ENCODE measurements at regions not wholly inside any gene's neighbourhood (a gene's known extent, or its start where the extent isn't known, plus 50 kb on each side); places are given as distances from the start of the nearest gene placed in this dataset.

GRCh38 chr2:224178056-224178455, 139.0 kb upstream of the SERPINE2 start:
- H3K36me3 Mint-ChIP-seq (ENCODE audit: low read depth), result no peaks in the 10 kb centered on the region
- no peak overlapping the region for H3K27ac Mint-ChIP-seq
- peaks cover 11% of the 10 kb centered on the region for H3K4me1 Mint-ChIP-seq
- no peak overlapping the region for H3K4me3 Mint-ChIP-seq
- DNase-seq, result no peak
- no peaks in the 10 kb centered on the region for H3K9me3 Mint-ChIP-seq
- H3K27me3 Mint-ChIP-seq (ENCODE audit: low read depth, poor library complexity), result peaks cover 7% of the 10 kb centered on the region
- no peak for TF ChIP-seq CTCF (IDR thresholded peaks at IDR 0.05)

GRCh38 chr2:224175538-224175937, 136.5 kb upstream of the SERPINE2 start:
- no peak for DNase-seq
- H3K9me3 Mint-ChIP-seq, result peaks cover 5% of the 10 kb centered on the region
- peaks cover 9% of the 10 kb centered on the region for H3K27me3 Mint-ChIP-seq (ENCODE audit: low read depth, poor library complexity)
- no peak for TF ChIP-seq CTCF (IDR thresholded peaks at IDR 0.05)
- peaks cover 11% of the 10 kb centered on the region for H3K4me1 Mint-ChIP-seq
- H3K27ac Mint-ChIP-seq, result no peak overlapping the region
- no peak overlapping the region for H3K4me3 Mint-ChIP-seq
- no peaks in the 10 kb centered on the region for H3K36me3 Mint-ChIP-seq (ENCODE audit: low read depth)

- Mint-ChIP-seq H3K27me3 (ENCODE audit: low read depth, poor library complexity) (peaks cover 8% of the 10 kb centered on the region), H3K27ac (no peak overlapping the region), H3K36me3 (ENCODE audit: low read depth) (no peaks in the 10 kb centered on the region), H3K4me1 (peaks cover 11% of the 10 kb centered on the region), H3K4me3 (no peak overlapping the region), H3K9me3 (peaks cover 5% of the 10 kb centered on the region)
- TF ChIP-seq CTCF (IDR thresholded peaks at IDR 0.05), result no peak
- DNase-seq, result no peak
Measured at GRCh38 chr2:224174990-224175389, 135.9 kb upstream of the SERPINE2 start.

- Mint-ChIP-seq H3K36me3 (ENCODE audit: low read depth) (no peaks in the 10 kb centered on the region), H3K4me1 (peaks cover 11% of the 10 kb centered on the region), H3K9me3 (peaks cover 8% of the 10 kb centered on the region), H3K27me3 (ENCODE audit: low read depth, poor library complexity) (peaks cover 6% of the 10 kb centered on the region), H3K4me3 (no peak overlapping the region), H3K27ac (no peak overlapping the region)
- no peak for DNase-seq
- TF ChIP-seq CTCF (IDR thresholded peaks at IDR 0.05), result no peak
Measured at GRCh38 chr2:224174521-224174920, 135.4 kb upstream of the SERPINE2 start.

- no peak overlapping the region for H3K27ac Mint-ChIP-seq
- no peak overlapping the region for H3K4me3 Mint-ChIP-seq
- H3K27me3 Mint-ChIP-seq (ENCODE audit: low read depth, poor library complexity), result peaks cover 6% of the 10 kb centered on the region
- H3K4me1 Mint-ChIP-seq, result peaks cover 11% of the 10 kb centered on the region
- peaks cover 9% of the 10 kb centered on the region for H3K9me3 Mint-ChIP-seq
- no peak for DNase-seq
- no peak for TF ChIP-seq CTCF (IDR thresholded peaks at IDR 0.05)
- H3K36me3 Mint-ChIP-seq (ENCODE audit: low read depth), result no peaks in the 10 kb centered on the region
Measured at GRCh38 chr2:224173933-224174332, 134.8 kb upstream of the SERPINE2 start.

- Mint-ChIP-seq H3K27ac (no peak overlapping the region), H3K4me1 (peaks cover 11% of the 10 kb centered on the region), H3K4me3 (no peak overlapping the region), H3K36me3 (ENCODE audit: low read depth) (peaks cover under 1% of the 10 kb centered on the region), H3K9me3 (peaks cover 10% of the 10 kb centered on the region), H3K27me3 (ENCODE audit: low read depth, poor library complexity) (peaks cover 6% of the 10 kb centered on the region)
- no peak for DNase-seq
- TF ChIP-seq CTCF (IDR thresholded peaks at IDR 0.05), result no peak
Measured at GRCh38 chr2:224173210-224173609, 134.1 kb upstream of the SERPINE2 start.
